GM12878 (cell line): ENCODE measurements at regions not wholly inside any gene's neighbourhood (a gene's known extent, or its start where the extent isn't known, plus 50 kb on each side); places are given as distances from the start of the nearest gene placed in this dataset.

Experiments used
- BMI1 ChIP-seq: fragments of 450-650 bp; IDR thresholded peaks from 2 replicates; pipeline ENCODE4 v1.6.1; 2016; ENCODE audit warnings: mild to moderate bottlenecking, moderate library complexity, borderline replicate concordance
- CREB1 ChIP-seq: IDR thresholded peaks from 2 replicates; pipeline ENCODE4 v1.6.1; 2012; ENCODE audit warnings: low read depth, mild to moderate bottlenecking, inconsistent platforms
- CTCF ChIP-seq, 3 experiments: IDR thresholded peaks in 2 of 3; conservative IDR thresholded peaks in 1 of 3; 2 replicates each; pipeline ENCODE4 v1.5.1; 2011; ENCODE audit warnings: low read depth in 3 of 3, low read length in 3 of 3, mild to moderate bottlenecking in 3 of 3, control low read depth in 2 of 3, moderate library complexity in 2 of 3, inconsistent platforms in 1 of 3, mixed read lengths in 1 of 3; ENCODE audit not compliant: control insufficient read depth in 2 of 3, insufficient read depth in 1 of 3; ENCODE audit errors: extremely low read depth in 1 of 3
- MAX ChIP-seq: IDR thresholded peaks from 2 replicates; pipeline ENCODE4 v1.6.1; 2012; ENCODE audit warnings: low read depth, low read length, improper control_type of control experiment
- PAX8 ChIP-seq: fragments of 450-650 bp; IDR thresholded peaks from 2 replicates; pipeline ENCODE4 v1.6.1; 2017; ENCODE audit warnings: mild to moderate bottlenecking, moderate library complexity
- POLR2AphosphoS5 ChIP-seq: IDR thresholded peaks from 2 replicates; pipeline ENCODE4 v1.6.1; 2011; ENCODE audit warnings: mild to moderate bottlenecking, low read length, inconsistent platforms
- SMC3 ChIP-seq: IDR thresholded peaks from 2 replicates; pipeline ENCODE4 v1.6.1; 2011; ENCODE audit warnings: low read length, improper control_type of control experiment, borderline replicate concordance
- ZNF274 ChIP-seq: IDR thresholded peaks from one replicate; pipeline ENCODE4 v1.8.0; 2011; ENCODE audit not compliant: insufficient read length, insufficient read depth

- TF ChIP-seq CTCF (IDR thresholded peaks at IDR 0.05 in 2 of 3, conservative IDR thresholded peaks at IDR 0.05 in 1 of 3; ENCODE audit: control insufficient read depth in 2 of 3, extremely low read depth in 1 of 3, insufficient read depth in 1 of 3, low read depth in 3 of 3, low read length in 3 of 3) (no peak), ZNF274 (no peak), CREB1 (no peak), SMC3 (no peak), PAX8 (no peak), POLR2AphosphoS5 (no peak), BMI1 (no peak), MAX (no peak)
Observed at GRCh38 chr12:61536525-61536924, 723.7 kb upstream of the USP15 start.
